Activated B cell treated with CpG ODN at 0.5 μM for 24 hours (primary cell): ENCODE measurements at regions not wholly inside any gene's neighbourhood (a gene's known extent, or its start where the extent isn't known, plus 50 kb on each side); places are given as distances from the start of the nearest gene placed in this dataset.

Experiments
- ATAC-seq: fragments of 200-7000 bp; cut with Tn5 transposase; one replicate; pipeline ENCODE4 v1.10.0; 2021; ENCODE audit warnings: low read depth, mild to moderate bottlenecking, moderate library complexity
- CTCF ChIA-PET: fragments of 350-600 bp; sonication (Branson Sonifier 250); formaldehyde crosslinking; loops from one replicate; lab custom pipeline; 2021; ENCODE audit warnings: antibody characterized with exemption; lab: Charles Lee
- POLR2A ChIA-PET: fragments of 350-600 bp; sonication (Branson Sonifier 250); formaldehyde crosslinking; loops from one replicate; lab custom pipeline; 2021; ENCODE audit warnings: antibody characterized with exemption; lab: Charles Lee
- DNase-seq: peaks from one replicate; pipeline ENCODE4 v3.0.0; 2022
- H3K27ac Mint-ChIP-seq: one replicate; pipeline ENCODE4 v1.8.0; 2020; ENCODE audit warnings: mixed read lengths
- H3K27me3 Mint-ChIP-seq: one replicate; pipeline ENCODE4 v1.8.0; 2021; ENCODE audit warnings: mixed read lengths
- H3K36me3 Mint-ChIP-seq: one replicate; pipeline ENCODE4 v1.8.0; 2021; ENCODE audit warnings: low read depth, mixed read lengths
- H3K4me1 Mint-ChIP-seq: one replicate; pipeline ENCODE4 v1.8.0; 2021; ENCODE audit warnings: mixed read lengths
- H3K4me3 Mint-ChIP-seq: one replicate; pipeline ENCODE4 v1.8.0; 2020; ENCODE audit warnings: mild to moderate bottlenecking, mixed read lengths
- H3K9me3 Mint-ChIP-seq: one replicate; pipeline ENCODE4 v1.8.0; 2020; ENCODE audit warnings: mixed read lengths
- intact Hi-C: fragments of 100-400 bp; cut with micrococcal nuclease; formaldehyde crosslinking; loops from one replicate; pipeline ENCODE4 v1.15.1; 2024
- TF ChIP-seq, protein P1 (sequence below): fragments of 200-600 bp; IDR thresholded peaks from one replicate; pipeline ENCODE4 v1.8.0; 2022; ENCODE audit warnings: antibody characterized with exemption, mild to moderate bottlenecking

DNA sequence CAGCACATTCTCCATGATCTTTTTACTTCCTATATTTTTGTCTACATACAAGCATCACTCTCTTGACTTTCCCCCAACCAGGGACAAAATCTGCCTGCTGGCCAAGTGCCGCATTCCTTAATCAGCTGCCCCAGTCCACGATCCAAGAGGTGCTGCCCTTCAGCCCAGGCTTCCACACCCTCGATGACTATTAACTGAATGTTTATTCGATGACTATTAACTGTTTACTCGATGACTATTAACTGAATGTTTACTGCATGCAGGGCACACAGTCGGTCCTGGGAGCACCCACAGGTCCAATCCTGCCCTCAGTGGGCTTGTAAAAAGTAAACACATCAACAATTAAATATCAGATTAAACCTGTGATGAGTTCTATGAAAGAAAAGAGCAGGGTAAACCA lies 256.9 kb downstream of the ARRDC4 start:
- ChIA-PET POLR2A (no interaction called here), CTCF (no interaction called here)
- intact Hi-C loops = no loop called here
- Mint-ChIP-seq H3K27ac (no peak overlapping the region), H3K36me3 (no peaks in the 10 kb centered on the region), H3K4me1 (no peaks in the 10 kb centered on the region), H3K27me3 (no peaks in the 10 kb centered on the region), H3K4me3 (no peak overlapping the region), H3K9me3 (no peaks in the 10 kb centered on the region)
- TF ChIP-seq, protein P1, sequence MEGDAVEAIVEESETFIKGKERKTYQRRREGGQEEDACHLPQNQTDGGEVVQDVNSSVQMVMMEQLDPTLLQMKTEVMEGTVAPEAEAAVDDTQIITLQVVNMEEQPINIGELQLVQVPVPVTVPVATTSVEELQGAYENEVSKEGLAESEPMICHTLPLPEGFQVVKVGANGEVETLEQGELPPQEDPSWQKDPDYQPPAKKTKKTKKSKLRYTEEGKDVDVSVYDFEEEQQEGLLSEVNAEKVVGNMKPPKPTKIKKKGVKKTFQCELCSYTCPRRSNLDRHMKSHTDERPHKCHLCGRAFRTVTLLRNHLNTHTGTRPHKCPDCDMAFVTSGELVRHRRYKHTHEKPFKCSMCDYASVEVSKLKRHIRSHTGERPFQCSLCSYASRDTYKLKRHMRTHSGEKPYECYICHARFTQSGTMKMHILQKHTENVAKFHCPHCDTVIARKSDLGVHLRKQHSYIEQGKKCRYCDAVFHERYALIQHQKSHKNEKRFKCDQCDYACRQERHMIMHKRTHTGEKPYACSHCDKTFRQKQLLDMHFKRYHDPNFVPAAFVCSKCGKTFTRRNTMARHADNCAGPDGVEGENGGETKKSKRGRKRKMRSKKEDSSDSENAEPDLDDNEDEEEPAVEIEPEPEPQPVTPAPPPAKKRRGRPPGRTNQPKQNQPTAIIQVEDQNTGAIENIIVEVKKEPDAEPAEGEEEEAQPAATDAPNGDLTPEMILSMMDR = no peak
- DNase-seq = no peak
- ATAC-seq = no peak

DNA sequence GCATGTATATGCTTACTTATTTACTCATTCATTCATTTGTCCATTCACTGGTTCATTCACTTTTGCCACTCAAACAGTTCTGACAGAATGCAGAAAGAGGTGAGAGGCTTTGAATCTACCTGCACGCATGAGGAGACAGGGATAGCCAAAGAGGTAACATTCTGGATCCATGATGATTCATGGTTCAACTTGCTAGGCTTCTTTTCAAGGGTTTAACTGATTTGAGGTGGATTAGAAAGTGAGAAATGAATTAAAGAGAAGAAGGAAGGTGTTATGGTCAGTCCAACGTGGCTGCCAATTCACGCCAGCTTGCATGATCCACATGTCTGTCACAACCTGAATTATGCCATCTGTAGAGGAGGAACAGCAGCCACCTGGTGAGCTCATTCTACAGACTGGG lies 260.6 kb downstream of the ARRDC4 start:
- H3K4me1 Mint-ChIP-seq = no peaks in the 10 kb centered on the region
- no peak overlapping the region for H3K4me3 Mint-ChIP-seq
- no peaks in the 10 kb centered on the region for H3K36me3 Mint-ChIP-seq
- CTCF ChIA-PET = no interaction called here
- TF ChIP-seq, protein P1 = no peak
- no peaks in the 10 kb centered on the region for H3K9me3 Mint-ChIP-seq
- DNase-seq = no peak
- ATAC-seq = no peak
- H3K27me3 Mint-ChIP-seq = no peaks in the 10 kb centered on the region
- H3K27ac Mint-ChIP-seq = no peak overlapping the region
- POLR2A ChIA-PET = no interaction called here
- intact Hi-C loops = no loop called here

DNA sequence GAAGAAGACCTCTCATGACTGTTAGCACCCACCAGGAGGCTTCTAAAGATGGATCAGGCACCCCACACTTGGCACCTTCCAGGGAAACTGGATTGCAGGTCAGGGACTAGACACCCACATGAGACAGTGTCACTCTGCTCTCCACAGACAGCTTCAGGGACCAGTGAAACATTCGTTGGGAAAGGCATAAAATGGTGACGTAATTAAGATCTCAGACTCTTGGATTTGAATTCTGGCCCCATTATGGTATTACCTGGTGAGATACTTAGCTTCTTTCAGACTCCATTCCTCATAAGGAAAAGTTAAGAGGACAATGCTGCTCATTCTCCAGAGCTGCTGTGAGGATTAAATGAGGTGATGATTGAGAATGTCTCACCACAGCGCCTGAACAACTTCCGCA lies 261.1 kb downstream of the ARRDC4 start:
- POLR2A ChIA-PET = no interaction called here
- no peak for ATAC-seq
- H3K27me3 Mint-ChIP-seq = no peaks in the 10 kb centered on the region
- H3K4me1 Mint-ChIP-seq = no peaks in the 10 kb centered on the region
- H3K9me3 Mint-ChIP-seq = no peaks in the 10 kb centered on the region
- no peaks in the 10 kb centered on the region for H3K36me3 Mint-ChIP-seq
- H3K4me3 Mint-ChIP-seq = no peak overlapping the region
- intact Hi-C loops = no loop called here
- DNase-seq = no peak
- CTCF ChIA-PET = no interaction called here
- TF ChIP-seq, protein P1 = no peak
- H3K27ac Mint-ChIP-seq = no peak overlapping the region

DNA sequence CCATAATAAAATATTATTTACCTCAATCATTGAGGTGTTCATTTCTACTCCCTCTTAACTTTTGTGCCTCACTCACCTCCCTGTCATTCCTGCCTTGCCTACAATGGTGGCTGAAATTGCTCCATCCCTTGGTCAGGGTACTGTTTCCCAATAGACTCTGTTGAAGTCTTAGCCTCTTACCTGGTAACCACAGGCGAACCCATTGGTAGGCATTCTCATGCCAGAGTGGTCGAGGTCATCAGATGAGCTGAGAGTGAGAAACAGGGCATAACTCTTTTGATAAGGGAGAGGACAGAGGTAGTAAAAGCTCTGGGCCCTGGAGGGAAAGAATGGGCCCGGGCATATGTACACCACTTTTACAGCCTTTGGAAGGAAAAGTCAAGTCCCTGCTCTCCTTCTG lies 265.6 kb downstream of the ARRDC4 start:
- ATAC-seq (no peak), DNase-seq (no peak)
- H3K36me3 Mint-ChIP-seq = no peaks in the 10 kb centered on the region
- TF ChIP-seq, protein P1 = no peak
- no peaks in the 10 kb centered on the region for H3K27me3 Mint-ChIP-seq
- H3K9me3 Mint-ChIP-seq = no peaks in the 10 kb centered on the region
- H3K4me3 Mint-ChIP-seq = no peak overlapping the region
- ChIA-PET CTCF (no interaction called here), POLR2A (no interaction called here)
- intact Hi-C loops = no loop called here
- no peak overlapping the region for H3K27ac Mint-ChIP-seq
- no peaks in the 10 kb centered on the region for H3K4me1 Mint-ChIP-seq

DNA sequence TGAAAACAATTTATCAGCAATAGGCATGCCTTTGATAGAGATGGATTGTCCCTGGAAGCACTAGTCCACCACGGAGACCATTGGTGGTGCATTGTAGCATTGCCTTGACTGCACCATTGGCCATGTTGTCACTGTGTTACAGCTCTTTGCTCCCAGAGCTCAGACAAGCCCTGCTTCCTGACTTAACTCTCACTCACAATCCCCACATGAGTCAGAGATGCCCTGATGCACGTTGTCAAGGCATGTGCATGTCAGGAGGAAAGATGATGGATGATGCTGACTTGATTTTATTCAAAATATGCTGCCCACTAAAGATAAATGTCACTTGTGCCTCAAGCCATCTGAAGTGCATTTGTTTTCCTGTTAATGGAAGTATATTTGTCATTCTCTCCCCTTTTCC lies 266.1 kb downstream of the ARRDC4 start:
- POLR2A ChIA-PET = no interaction called here
- intact Hi-C loops = no loop called here

More for the DNA sequence above, 266.1 kb downstream of the ARRDC4 start:
- ATAC-seq (no peak), DNase-seq (no peak)
- no peak overlapping the region for H3K4me3 Mint-ChIP-seq
- no peak overlapping the region for H3K27ac Mint-ChIP-seq
- TF ChIP-seq, protein P1 = no peak
- CTCF ChIA-PET = no interaction called here
- no peaks in the 10 kb centered on the region for H3K27me3 Mint-ChIP-seq
- H3K4me1 Mint-ChIP-seq = no peaks in the 10 kb centered on the region
- H3K9me3 Mint-ChIP-seq = no peaks in the 10 kb centered on the region
- H3K36me3 Mint-ChIP-seq = no peaks in the 10 kb centered on the region
